PC-9 (cell line): ENCODE measurements at regions not wholly inside any gene's neighbourhood (a gene's known extent, or its start where the extent isn't known, plus 50 kb on each side); places are given as distances from the start of the nearest gene placed in this dataset.

Experiments used
- BruUV-seq: library from RNA; stranded (reverse); fragments of 400-500 nt; replicated peaks from 2 replicates; lab custom pipeline; 2021; lab: Mats Ljungman, UMichigan
- CTCF ChIA-PET: fragments of 300-600 bp; sonication (Branson Sonifier 250); formaldehyde crosslinking; loops from one replicate; lab custom pipeline; 2022; ENCODE audit warnings: antibody characterized with exemption; lab: Charles Lee
- POLR2A ChIA-PET: fragments of 300-600 bp; sonication (Branson Sonifier 250); formaldehyde crosslinking; loops from one replicate; lab custom pipeline; 2022; ENCODE audit warnings: antibody characterized with exemption; ENCODE audit not compliant: unreplicated experiment; lab: Charles Lee
- DNase-seq, 2 experiments: peaks; one replicate each; pipeline versions ENCODE4 v3.0.0 to v3.0.0-alpha.2; 2015 to 2022; ENCODE audit warnings: mixed read lengths in 1 of 2
- H2AFZ ChIP-seq: fragments of 200-600 bp; sonication (generic); 2 replicates; pipeline ENCODE4 v1.8.1; 2017; ENCODE audit warnings: antibody characterized with exemption
- H3F3A ChIP-seq: fragments of 200-600 bp; sonication (generic); 2 replicates; pipeline ENCODE4 v1.8.1; 2017; ENCODE audit warnings: antibody characterized with exemption, mild to moderate bottlenecking, low read depth; ENCODE audit not compliant: insufficient read depth
- H3K27ac ChIP-seq: fragments of 200-600 bp; sonication (generic); 2 replicates; pipeline ENCODE4 v1.6.1; 2016; ENCODE audit warnings: mixed run types
- H3K27me3 ChIP-seq: fragments of 200-600 bp; sonication (generic); 2 replicates; pipeline ENCODE4 v1.6.1; 2016; ENCODE audit warnings: low read depth, mixed run types; ENCODE audit not compliant: insufficient read depth
- H3K36me3 ChIP-seq: fragments of 200-600 bp; sonication (generic); 2 replicates; pipeline ENCODE4 v1.6.1; 2016; ENCODE audit warnings: low read depth, mixed run types
- H3K4me1 ChIP-seq: fragments of 200-600 bp; sonication (generic); replicated peaks from 2 replicates; pipeline ENCODE4 v1.6.1; 2016; ENCODE audit warnings: mixed run types; ENCODE audit not compliant: insufficient read depth
- H3K4me2 ChIP-seq: fragments of 200-600 bp; sonication (generic); 2 replicates; pipeline ENCODE4 v1.6.1; 2017; ENCODE audit warnings: mixed run types
- H3K4me3 ChIP-seq: fragments of 200-600 bp; sonication (generic); 2 replicates; pipeline ENCODE4 v1.6.1; 2016; ENCODE audit warnings: mixed run types
- H3K79me2 ChIP-seq: fragments of 200-600 bp; sonication (generic); 2 replicates; pipeline ENCODE4 v1.6.1; 2017; ENCODE audit warnings: low read depth, mixed run types
- H3K9me2 ChIP-seq: fragments of 200-600 bp; sonication (generic); 2 replicates; pipeline ENCODE4 v1.8.1; 2017; ENCODE audit warnings: mild to moderate bottlenecking; ENCODE audit not compliant: insufficient read depth
- H3K9me3 ChIP-seq: fragments of 200-600 bp; sonication (generic); 2 replicates; pipeline ENCODE4 v1.8.1; 2016; ENCODE audit warnings: low read depth; ENCODE audit not compliant: insufficient read depth
- H4K20me1 ChIP-seq: fragments of 200-600 bp; sonication (generic); 2 replicates; pipeline ENCODE4 v1.8.1; 2017; ENCODE audit not compliant: insufficient read depth
- CTCF ChIP-seq: fragments of 200-600 bp; sonication (generic); conservative IDR thresholded peaks from 2 replicates; pipeline ENCODE4 v1.6.1; 2017; ENCODE audit warnings: mixed run types, antibody characterized with exemption, mild to moderate bottlenecking, moderate library complexity
- EZH2 ChIP-seq: fragments of 200-600 bp; sonication (generic); IDR thresholded peaks from 2 replicates; pipeline ENCODE4 v1.8.0; 2017; ENCODE audit warnings: antibody characterized with exemption, low read depth
- intact Hi-C: fragments of 100-400 bp; cut with micrococcal nuclease; formaldehyde crosslinking; loops from one replicate; pipeline ENCODE4 v1.10.0; 2022; ENCODE audit not compliant: unreplicated experiment

GRCh38 chr13:74200081-74200480, 65.9 kb upstream of the KLF12 start:
- no peak overlapping the region for H2AFZ ChIP-seq
- H4K20me1 ChIP-seq = no peaks in the 10 kb centered on the region
- no peak overlapping the region for H3K27ac ChIP-seq
- no peaks in the 10 kb centered on the region for H3K36me3 ChIP-seq
- H3K27me3 ChIP-seq = no peaks in the 10 kb centered on the region
- TF ChIP-seq CTCF (no peak), EZH2 (no peak)
- ChIA-PET CTCF (interaction anchor here (0.5 kb wide), 1 partner anchor 333 kb away, joined by 5 read pairs; no protein-coding TSS in a partner anchor), POLR2A (no interaction called here)
- no peak for DNase-seq
- no peaks in the 10 kb centered on the region for H3K4me1 ChIP-seq
- no peaks in the 10 kb centered on the region for H3K9me3 ChIP-seq
- intact Hi-C loops = no loop called here
- BruUV-seq = no TSS peak
- H3K4me3 ChIP-seq = no peak overlapping the region
- H3K9me2 ChIP-seq = no peaks in the 10 kb centered on the region
- no peak overlapping the region for H3K4me2 ChIP-seq
- H3F3A ChIP-seq = no peaks in the 10 kb centered on the region
- no peaks in the 10 kb centered on the region for H3K79me2 ChIP-seq

GRCh38 chr13:74197677-74198429, 63.6 kb upstream of the KLF12 start:
- Histone ChIP-seq H3F3A (no peaks in the 10 kb centered on the region), H2AFZ (no peak overlapping the region), H3K4me3 (no peak overlapping the region), H3K27me3 (no peaks in the 10 kb centered on the region), H3K79me2 (no peaks in the 10 kb centered on the region), H3K9me3 (no peaks in the 10 kb centered on the region), H3K4me2 (no peak overlapping the region), H3K36me3 (no peaks in the 10 kb centered on the region), H3K27ac (no peak overlapping the region), H3K4me1 (no peaks in the 10 kb centered on the region), H3K9me2 (no peaks in the 10 kb centered on the region), H4K20me1 (no peaks in the 10 kb centered on the region)
- TF ChIP-seq EZH2 = no peak
- DNase-seq = no peak
- ChIA-PET POLR2A (no interaction called here), CTCF (no interaction called here)
- intact Hi-C loops = no loop called here
- BruUV-seq = no TSS peak

GRCh38 chr13:74194846-74195245, 60.6 kb upstream of the KLF12 start:
- Histone ChIP-seq H3K79me2 (no peaks in the 10 kb centered on the region), H3K27ac (no peak overlapping the region), H3K4me1 (no peaks in the 10 kb centered on the region), H3F3A (no peaks in the 10 kb centered on the region), H3K9me2 (no peaks in the 10 kb centered on the region), H4K20me1 (no peaks in the 10 kb centered on the region), H2AFZ (no peak overlapping the region), H3K4me2 (no peak overlapping the region), H3K36me3 (no peaks in the 10 kb centered on the region), H3K27me3 (no peaks in the 10 kb centered on the region), H3K9me3 (no peaks in the 10 kb centered on the region), H3K4me3 (no peak overlapping the region)
- ChIA-PET CTCF (no interaction called here), POLR2A (no interaction called here)
- TF ChIP-seq CTCF (no peak), EZH2 (no peak)
- DNase-seq = no peak
- BruUV-seq = no TSS peak
- intact Hi-C loops = no loop called here

GRCh38 chr13:74193391-74193790, 59.2 kb upstream of the KLF12 start:
- Histone ChIP-seq H3K27me3 (no peaks in the 10 kb centered on the region), H3K4me3 (no peak overlapping the region), H3F3A (no peaks in the 10 kb centered on the region), H3K4me2 (no peak overlapping the region), H2AFZ (no peak overlapping the region), H3K9me3 (no peaks in the 10 kb centered on the region), H4K20me1 (no peaks in the 10 kb centered on the region), H3K9me2 (no peaks in the 10 kb centered on the region), H3K79me2 (no peaks in the 10 kb centered on the region), H3K4me1 (no peaks in the 10 kb centered on the region), H3K36me3 (no peaks in the 10 kb centered on the region), H3K27ac (no peak overlapping the region)
- ChIA-PET POLR2A (no interaction called here), CTCF (no interaction called here)
- no TSS peak for BruUV-seq
- no peak for DNase-seq
- intact Hi-C loops = no loop called here
- TF ChIP-seq CTCF = no peak
- TF ChIP-seq EZH2 = no peak
